IPS-18c (cell line): ENCODE measurements at regions not wholly inside any gene's neighbourhood (a gene's known extent, or its start where the extent isn't known, plus 50 kb on each side); places are given as distances from the start of the nearest gene placed in this dataset.

ENCODE experiments used
- H3K4me3 ChIP-seq: 2 replicates; pipeline ENCODE4 v1.7.0; 2013; ENCODE audit warnings: low read depth, mild to moderate bottlenecking, low read length, moderate library complexity; ENCODE audit not compliant: insufficient read depth
- H3K9me3 ChIP-seq: one replicate; pipeline ENCODE4 v1.6.1; 2013; ENCODE audit warnings: mild to moderate bottlenecking, low read length, moderate library complexity; ENCODE audit not compliant: control insufficient read depth, insufficient read depth

DNA sequence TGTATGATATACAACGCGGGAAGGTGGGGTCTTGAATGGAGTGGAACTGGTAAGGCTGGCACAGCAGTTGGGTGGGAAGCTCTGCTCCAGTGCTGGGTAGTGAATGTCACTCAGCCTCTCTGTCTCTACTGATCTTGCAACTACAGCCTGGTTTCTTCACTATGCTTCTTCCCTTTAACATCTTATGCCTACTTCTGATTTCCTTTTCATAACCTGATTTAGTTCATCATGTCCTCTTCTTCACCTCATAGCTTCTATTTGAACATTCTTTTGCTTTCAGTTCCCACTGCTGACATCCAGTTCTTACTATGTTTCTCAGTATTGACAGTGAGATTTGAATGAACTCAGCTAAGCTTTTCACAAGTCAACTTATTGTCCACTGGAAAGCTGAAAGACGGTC lies 286.2 kb downstream of the ARL6IP6 start:
- Histone ChIP-seq H3K9me3 (no peaks in the 10 kb centered on the region), H3K4me3 (no peak overlapping the region)

DNA sequence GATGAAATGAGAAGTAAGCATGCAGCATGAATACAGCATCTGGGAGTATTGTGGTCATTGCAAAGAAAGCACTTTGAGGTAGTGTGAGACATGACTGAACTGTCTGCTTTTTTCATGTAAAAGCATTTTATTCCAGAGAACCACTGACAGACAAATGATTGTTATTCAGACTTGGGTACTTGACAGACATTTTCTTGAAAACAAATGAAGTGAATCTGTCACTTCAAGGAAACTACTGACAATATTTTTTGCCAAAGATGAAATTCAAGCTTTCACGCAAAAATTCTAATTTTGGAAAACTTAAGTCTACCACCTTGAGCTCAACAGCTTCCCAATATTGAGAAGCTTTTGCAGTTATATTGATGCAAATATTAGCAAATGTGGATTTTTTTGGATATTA lies 255.7 kb downstream of the ARL6IP6 start:
- Histone ChIP-seq H3K4me3 (no peak overlapping the region), H3K9me3 (peaks cover 13% of the 10 kb centered on the region)

DNA sequence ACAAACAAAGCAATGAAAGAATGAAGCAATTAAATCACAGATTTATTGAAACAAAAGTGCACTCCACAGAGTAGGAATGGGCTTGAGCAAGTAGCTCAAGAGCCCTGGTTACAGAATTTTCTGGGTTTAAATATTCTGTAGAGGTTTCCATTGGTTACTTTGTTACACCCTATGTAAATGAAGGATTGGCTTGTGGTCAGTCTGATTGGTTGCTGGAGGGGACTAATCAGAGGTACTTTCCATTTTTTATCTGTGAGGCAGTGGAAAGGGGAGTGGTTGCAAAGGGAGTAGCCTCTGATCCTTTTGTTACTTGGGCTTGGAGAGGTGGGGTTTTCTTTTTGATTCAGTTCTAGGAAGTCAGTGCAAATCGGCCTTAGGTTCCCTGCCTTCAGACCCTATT lies 253.3 kb downstream of the ARL6IP6 start:
- Histone ChIP-seq H3K4me3 (no peak overlapping the region), H3K9me3 (peaks cover 17% of the 10 kb centered on the region)

DNA sequence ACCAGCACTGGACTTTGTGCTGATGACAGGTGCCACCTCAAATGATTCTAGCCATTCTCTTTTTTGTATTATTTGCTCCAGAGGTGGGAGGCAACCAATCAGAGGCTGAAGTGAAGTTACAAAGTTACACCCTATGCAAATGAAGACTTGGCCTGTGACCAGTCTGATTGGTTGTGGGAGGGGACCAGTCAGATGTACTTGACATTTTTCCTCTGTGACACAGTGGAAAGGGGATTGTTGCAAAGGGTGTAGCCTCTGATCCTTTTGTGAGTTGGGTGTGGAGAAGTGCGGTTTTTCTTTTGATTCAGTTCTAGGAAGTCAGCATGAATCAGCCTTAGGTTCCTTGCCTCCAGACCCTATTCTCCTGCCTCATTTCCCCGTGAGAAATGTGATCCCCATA lies 244.0 kb downstream of the ARL6IP6 start:
- no peak overlapping the region for H3K4me3 ChIP-seq
- peaks cover 3% of the 10 kb centered on the region for H3K9me3 ChIP-seq

DNA sequence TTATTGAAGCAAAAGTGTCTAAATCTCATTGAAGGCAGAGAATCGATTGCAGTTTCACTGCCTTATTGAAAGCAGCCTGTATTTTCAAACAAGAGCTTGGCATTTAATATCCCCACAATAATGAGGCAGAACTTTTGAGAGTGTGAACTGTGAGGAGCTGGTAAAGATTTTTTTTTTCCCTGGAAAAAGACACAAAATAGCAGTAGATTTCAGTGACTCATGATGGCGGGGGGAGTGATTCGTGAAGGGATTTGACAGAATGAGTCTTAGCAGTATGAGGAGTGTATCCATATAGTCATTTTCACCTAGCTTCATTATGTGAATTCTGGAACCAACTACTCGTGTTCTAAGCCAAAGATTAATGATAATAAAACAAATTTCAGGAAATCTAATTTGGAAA lies 242.9 kb downstream of the ARL6IP6 start:
- H3K4me3 ChIP-seq: no peak overlapping the region
- H3K9me3 ChIP-seq: peaks cover under 1% of the 10 kb centered on the region

DNA sequence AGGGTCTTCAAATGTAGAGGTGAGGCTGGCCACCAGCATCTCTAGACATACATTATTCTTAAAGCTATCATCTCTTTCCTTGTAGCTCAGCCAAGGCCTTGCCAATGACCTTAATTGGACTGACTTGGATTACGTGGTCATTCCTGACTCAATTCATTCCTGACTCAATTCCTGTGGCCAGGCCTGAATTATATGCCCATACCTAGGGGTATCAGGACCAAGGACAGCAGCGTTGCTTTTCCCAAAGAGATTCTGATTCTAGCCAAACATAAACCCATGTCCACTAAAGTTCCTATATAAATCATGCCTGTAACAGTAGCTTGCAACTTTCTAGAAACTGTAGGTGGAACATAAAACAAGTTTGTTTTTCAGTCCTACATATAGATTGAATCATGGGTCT lies 231.7 kb downstream of the ARL6IP6 start:
- H3K4me3 ChIP-seq: no peak overlapping the region
- H3K9me3 ChIP-seq: no peaks in the 10 kb centered on the region

DNA sequence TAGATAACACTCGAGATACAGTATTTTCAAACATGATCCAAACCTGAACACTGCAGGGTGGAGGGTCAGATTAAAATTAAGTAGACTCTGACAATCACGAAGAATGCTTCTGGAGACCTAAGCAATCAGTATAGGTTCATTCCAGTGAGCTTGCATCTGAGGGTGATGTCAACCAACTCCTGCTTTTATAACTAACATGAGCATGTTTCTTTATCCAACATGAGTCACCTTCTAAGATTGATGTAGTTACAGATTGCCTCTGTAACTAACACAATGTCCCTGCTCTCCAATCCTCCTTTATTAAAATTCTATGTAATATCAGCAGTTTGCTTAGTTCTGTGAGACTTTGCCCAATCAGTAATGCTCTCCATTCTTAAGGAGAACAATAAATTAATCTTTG lies 225.7 kb downstream of the ARL6IP6 start:
- Histone ChIP-seq H3K9me3 (no peaks in the 10 kb centered on the region), H3K4me3 (no peak overlapping the region)

DNA sequence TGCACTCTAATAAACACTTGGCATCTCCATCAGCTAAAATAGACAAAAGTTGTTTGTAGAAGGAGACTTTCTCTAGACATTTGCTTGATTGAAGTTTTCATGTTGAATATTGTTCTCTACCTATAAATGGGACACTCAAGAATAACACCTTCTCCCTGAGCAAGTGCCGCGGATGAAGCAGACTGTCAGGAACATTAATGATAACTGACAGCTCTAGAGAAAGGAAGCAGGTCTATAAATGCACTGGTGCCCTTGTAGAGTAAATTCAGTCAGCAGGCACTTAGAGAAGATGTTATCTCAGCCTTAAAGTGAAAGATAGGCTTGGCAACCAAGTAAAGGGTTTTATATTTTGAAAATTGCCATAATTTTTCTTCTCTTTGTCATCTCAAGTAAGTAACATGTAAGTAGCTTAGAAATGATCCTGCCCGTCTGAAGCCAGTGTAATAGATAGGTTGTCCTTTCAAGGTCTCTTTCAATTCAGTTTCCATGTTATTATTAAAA lies 224.6 kb downstream of the ARL6IP6 start:
- H3K4me3 ChIP-seq: no peak overlapping the region
- no peaks in the 10 kb centered on the region for H3K9me3 ChIP-seq

DNA sequence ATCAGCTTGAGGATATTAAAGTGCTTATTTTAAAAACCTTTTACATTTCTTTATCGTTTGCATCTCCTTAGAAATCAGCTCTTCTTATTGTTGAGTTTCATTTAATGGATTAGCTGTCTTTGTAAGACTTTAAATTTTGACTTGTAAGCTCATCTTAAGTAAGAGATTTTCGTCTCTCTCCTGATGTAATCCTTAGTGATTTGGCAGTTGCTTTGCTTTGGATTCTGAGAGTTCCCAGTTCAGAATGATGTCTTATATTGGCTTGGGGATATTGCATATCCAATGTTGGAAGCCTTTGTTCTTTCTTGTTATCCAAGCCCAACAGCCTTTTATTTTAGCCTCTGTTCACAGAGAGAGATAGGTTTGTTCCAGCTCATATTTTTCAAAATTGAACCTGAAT lies 212.1 kb downstream of the ARL6IP6 start:
- Histone ChIP-seq H3K4me3 (no peak overlapping the region), H3K9me3 (no peaks in the 10 kb centered on the region)

DNA sequence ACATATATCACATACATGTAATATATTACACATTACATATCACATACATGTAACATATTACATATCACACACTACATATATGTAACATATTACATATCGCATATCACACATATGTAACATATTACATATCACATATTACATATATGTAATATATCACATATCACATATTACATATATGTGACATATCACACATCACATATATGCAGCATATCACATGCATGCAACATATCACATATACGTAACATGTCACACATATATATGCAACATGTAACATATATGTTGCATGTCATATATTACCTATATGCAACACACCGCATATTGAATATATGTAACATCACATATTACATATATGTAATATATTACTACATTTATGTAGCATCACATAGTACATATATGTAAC lies 211.2 kb downstream of the ARL6IP6 start:
- Histone ChIP-seq H3K9me3 (no peaks in the 10 kb centered on the region), H3K4me3 (no peak overlapping the region)

DNA sequence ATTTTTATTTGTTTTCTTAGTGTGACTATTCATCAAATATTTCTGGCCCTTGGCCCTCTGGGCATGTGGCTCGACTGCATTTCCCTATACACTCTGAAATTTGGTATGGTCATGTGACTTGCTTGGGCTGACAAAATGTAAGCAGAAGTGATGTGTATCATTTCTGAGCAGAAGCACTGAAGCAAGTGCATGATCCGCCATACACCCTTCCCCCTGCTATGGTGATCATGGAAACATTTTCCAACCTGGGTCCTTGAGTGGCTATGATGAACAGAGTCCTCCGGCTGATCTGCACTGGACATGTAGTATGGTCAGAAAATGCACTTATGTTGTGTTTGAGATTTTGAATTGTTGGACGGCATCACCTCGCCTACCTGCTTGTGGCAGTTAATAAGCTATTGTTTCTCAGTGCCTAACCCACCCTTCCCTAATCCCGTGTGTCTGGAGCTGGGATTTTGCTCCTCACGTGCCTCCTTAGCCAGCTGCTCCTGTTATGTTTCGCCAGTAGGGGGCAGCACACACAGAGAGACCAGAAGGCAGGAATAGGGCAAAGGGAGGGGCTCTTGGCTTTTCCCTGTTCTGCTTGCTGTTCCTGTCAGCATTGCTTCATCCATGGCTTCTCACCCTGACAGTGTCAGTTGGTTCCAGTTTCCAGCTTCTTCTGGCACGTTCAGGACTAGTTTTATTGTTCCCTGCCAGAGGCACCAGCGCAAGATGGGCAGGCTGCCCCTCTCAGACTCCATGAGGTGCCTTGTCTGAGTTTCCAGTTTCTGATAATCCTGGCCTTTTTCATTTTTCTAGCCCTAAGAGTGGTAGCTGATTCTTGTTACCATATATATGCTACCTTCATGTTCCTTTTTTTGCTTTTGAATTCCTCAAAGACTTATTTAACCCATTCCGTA lies 207.4 kb downstream of the ARL6IP6 start:
- H3K4me3 ChIP-seq: no peak overlapping the region
- no peaks in the 10 kb centered on the region for H3K9me3 ChIP-seq

DNA sequence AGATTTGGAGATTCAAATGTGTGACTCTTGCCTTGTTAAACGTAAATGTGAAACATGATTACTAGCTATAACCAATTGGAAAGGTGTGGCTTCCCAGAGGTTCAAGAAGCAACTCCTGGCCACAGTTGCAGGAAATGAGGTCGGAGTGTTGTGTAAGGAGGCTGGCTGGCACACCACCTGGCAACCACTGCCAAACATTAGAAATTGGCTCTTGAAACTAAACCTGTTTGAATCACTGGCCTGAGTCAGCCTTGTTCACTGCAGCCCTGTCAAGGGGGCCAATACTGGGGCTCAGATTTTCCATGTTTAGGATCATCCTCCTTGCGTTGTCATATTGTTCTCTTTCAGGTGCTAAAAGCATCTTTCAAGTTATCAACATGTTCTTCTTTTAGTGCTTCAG lies 206.3 kb downstream of the ARL6IP6 start:
- Histone ChIP-seq H3K9me3 (no peaks in the 10 kb centered on the region), H3K4me3 (no peak overlapping the region)

DNA sequence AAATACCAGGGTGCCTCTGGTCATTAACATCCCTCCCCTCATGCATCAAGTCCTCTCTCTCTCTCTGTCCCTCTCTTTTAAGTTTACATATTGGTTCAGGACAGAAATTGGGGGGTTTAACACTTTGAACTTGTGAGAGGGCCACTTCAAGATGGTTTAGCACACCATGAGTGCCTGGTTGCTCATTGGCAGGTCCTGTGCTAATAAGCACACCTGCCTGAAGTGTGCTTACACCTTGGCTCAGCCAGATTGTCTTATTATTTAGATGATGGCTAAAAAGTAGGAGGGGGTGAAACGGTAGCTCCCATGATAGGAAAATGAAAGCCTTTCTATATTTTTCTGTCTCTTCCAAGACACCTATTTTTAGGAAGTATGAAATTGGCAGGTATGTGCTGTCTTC lies 205.8 kb downstream of the ARL6IP6 start:
- H3K4me3 ChIP-seq: no peak overlapping the region
- no peaks in the 10 kb centered on the region for H3K9me3 ChIP-seq

DNA sequence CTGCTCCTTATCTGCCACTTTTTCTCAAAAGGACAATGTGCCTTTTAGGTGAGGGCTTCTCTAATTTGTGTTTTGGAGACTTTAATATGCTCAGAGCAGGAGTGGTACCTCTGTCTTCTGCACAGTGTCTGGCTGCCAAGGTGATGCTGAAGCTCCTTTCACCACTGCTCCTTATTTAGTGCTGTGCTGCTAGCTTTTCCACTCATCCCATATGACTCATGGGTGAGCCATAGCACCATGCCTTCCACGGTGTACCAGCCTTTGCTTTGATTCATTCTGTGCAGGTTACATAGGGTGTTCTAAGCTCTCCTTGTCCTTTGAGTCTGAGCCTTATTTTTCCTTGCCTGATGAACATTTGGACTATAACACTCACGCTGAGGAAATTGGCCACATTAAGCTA lies 202.4 kb downstream of the ARL6IP6 start:
- H3K9me3 ChIP-seq: no peaks in the 10 kb centered on the region
- no peak overlapping the region for H3K4me3 ChIP-seq

DNA sequence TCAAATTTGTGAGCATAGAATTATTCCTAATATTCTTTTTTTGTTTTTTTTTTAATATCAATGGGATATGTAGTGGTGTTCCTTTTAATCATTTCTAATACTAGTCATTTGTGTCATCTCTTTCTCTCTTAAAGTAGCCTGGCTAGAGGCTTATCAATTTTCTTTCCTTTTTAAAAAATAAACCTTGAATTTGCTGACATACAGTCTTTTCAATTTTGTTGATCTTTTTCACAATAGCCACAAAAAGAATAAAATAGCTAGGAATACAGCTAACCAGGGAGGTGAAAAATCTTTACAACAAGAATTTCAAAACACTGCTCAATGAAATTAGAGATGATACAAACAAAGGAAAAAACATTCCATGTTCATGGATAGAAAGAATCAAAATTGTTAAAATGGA lies 192.6 kb downstream of the ARL6IP6 start:
- Histone ChIP-seq H3K9me3 (no peaks in the 10 kb centered on the region), H3K4me3 (no peak overlapping the region)

DNA sequence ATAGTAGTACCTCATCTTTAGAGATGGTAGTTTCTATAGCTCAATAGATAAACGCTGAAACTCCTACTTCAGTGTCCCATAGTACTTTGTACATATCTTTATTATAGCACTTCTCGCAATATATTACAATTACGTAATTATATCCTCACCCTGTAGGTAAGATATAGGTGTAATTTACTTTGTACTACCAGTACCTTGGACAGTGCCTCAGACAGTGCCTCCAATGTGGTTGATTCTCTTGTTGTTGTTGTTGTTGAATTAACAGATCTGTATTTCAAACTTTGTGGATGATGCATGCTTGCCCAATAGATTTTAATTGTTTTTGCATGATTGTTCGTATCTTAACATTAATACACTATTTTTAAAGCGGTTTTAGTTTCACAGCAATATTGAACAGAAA lies 188.6 kb downstream of the ARL6IP6 start:
- no peak overlapping the region for H3K4me3 ChIP-seq
- no peaks in the 10 kb centered on the region for H3K9me3 ChIP-seq

DNA sequence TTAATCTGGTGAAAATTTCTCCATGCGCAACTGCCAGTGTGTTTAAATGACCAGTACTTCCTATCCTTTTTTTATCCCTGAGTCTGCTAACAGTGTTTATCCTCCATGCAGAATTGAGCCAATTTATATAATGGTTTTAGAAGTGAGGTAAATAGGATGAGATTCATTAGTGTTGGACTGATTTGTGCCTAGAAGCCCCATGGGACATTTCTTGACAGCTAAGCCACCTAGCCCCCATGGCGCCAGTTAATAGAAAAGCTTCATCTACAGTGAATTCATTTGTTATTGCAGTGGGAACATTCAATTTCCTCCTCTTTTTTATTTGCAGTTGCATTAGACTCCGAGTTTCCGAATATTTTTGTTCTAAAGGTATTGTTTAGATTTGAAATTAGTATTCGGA lies 175.6 kb downstream of the ARL6IP6 start:
- Histone ChIP-seq H3K9me3 (no peaks in the 10 kb centered on the region), H3K4me3 (no peak overlapping the region)

DNA sequence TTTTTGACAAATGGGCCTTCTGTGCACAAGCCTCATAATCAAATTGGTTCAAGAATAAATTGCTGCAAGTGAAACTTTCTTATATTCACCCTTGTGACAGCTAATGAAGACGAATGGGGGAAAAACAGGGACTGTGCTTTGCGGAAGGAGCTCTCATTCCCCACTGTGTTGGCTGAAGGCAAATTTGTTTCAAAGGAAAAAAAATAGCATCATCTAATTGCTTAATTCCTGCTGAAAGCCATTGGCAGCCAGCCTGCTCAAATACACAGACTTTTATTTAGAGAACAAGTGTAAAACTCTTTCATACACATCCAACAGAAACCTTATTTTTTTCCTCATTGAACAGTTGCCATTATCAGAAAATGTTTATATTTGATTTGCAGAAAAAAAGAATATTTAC lies 172.3 kb downstream of the ARL6IP6 start:
- Histone ChIP-seq H3K9me3 (no peaks in the 10 kb centered on the region), H3K4me3 (no peak overlapping the region)

DNA sequence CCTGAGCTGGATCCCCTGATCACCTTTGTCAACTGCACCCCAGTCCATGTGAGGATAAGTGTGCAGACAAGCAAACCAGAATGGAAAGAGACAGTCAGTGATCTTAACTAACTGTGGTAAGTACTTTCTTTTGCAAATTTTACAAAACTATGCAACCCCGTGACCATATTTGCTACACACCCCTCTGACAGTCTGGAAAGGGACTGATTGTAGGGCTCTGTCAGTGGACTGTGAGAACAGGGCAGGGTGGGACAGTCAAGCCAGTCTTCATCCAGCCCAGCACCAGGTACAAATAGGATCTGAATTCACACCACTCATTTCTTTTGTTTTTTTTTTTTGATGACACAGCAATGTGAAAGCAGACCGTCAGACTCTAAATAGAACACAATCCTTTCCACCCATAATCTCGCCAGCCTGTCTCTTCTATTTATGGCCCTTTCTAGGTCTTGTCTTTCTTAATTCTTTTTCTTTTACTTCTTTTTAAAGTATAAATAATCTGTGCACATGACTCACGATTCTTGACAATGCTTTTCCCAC lies 165.6 kb downstream of the ARL6IP6 start:
- Histone ChIP-seq H3K4me3 (no peak overlapping the region), H3K9me3 (no peaks in the 10 kb centered on the region)
